SH-SY5Y (cell line): ENCODE measurements at regions not wholly inside any gene's neighbourhood (a gene's known extent, or its start where the extent isn't known, plus 50 kb on each side); places are given as distances from the start of the nearest gene placed in this dataset.

Experiments
- GATA2 ChIP-seq: IDR thresholded peaks from 2 replicates; pipeline ENCODE4 v1.6.1; 2011; ENCODE audit warnings: mild to moderate bottlenecking, low read depth, low read length
- GATA3 ChIP-seq: IDR thresholded peaks from 2 replicates; pipeline ENCODE4 v1.6.1; 2011; ENCODE audit warnings: low read depth, mild to moderate bottlenecking, low read length, moderate library complexity

DNA sequence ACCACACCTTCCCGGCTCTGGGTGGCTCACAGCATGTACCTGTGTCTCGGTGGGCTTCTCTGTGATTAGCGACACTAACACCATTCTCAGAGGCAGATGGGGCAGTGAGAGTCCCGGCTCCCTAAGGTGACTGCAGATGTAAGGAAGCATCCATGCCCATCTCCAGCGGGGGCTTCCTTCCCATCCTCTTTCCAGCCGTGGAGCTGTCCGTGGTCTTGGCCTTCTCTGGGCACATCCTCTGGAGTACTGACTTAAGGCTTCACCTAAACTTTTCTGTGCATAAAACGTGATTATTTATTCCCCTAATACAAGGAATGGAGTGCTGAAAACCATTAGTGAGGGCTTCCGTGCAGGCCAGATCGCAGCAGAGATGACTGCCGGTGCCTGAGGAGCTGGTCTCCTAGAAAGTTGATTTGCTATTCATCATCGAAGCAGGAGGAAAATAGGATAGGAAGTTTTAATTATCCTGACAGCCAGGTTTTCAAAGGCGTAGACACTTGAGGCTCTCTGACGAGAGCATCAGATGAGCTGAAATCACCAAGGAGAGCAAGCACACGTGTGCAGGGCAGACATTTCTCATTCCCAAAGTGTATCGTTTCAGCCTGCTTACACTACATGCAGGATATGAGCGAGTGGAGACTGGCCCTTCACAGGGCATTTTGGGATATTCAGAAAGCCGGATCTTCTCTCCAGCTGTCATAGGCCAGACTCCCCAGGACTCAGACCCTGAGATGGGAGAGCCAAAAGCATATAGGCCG lies 186.1 kb upstream of the SALL3 start:
- TF ChIP-seq GATA3 (no peak), GATA2 (no peak)

DNA sequence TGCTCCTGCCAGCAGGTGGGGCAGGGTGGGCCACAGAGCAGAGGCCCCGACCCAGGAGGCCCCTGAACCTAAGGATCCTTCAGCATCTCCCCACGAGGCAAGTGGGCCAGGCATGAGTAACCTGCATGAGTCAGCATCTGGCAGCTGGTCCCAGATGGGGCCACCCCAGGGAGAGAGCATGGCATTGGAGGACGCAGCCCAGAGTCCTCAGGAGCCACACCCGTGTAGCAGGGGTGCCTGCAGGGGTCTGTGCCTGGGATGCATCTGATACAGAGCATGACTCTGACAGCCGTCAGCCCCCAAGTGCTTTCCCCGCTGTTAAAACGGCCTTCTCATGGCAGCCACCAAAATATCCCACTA lies 185.6 kb upstream of the SALL3 start:
- TF ChIP-seq GATA3 (no peak), GATA2 (no peak)

GRCh38 chr18:78796693-78797455 lies 182.7 kb upstream of the SALL3 start:
- no peak for TF ChIP-seq GATA3
- TF ChIP-seq GATA2: no peak

- TF ChIP-seq GATA2 (no peak), GATA3 (no peak)
Observed at GRCh38 chr18:78797499-78797898, 182.1 kb upstream of the SALL3 start.

GRCh38 chr18:78798402-78799175 lies 181.0 kb upstream of the SALL3 start:
- TF ChIP-seq GATA2 (no peak), GATA3 (no peak)

DNA sequence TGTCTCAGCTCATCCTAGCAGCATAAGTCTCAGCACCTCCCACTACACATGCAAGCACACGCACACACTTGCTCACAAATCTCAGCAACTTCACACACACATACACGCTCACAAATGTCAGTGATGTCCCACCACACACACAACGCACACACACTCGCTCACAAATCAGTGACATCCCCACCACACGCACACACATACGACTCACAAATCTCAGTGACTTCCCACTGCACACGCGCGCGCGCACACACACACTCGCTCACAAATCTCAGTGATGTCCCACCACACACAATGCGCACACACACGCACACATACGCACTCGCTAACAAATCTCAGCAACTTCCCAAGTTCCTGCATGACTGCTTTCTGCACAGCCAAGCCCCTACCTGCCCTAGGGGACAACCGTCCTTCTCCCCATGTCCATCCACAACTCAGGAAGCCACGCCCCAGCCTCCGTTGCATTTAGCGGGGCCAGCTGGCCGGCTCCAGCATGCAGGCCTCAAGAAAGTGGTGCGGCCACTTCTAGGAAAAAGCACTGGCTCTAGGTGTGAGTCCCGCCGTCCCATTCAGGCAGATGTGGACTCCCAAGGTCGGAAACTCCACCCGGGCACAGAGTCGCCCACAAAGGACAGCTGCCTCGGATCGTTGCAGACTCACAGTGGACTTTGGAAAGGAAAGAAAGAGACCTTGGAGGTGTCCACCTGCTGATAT lies 180.1 kb upstream of the SALL3 start:
- TF ChIP-seq GATA3: no peak
- TF ChIP-seq GATA2: no peak

DNA sequence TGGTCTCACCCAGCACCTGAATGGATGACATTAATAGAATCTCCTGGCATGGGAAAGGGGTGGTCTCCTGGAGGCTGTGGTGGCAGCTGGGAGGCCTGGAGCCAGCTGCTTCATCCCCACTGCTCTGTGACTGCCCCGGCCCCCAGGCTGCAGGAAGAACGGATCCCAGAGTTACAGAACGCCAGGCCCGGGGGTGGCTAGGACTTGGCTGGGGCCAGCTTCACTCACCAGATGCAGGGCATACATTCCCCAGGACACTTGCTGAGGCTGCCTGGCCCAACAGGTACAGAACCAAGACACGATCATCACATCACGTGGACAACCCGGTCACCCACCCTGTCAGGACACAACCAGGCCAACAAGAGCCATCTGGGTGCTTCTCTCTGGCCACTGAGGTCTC lies 178.6 kb upstream of the SALL3 start:
- TF ChIP-seq GATA2: no peak
- TF ChIP-seq GATA3: no peak

- TF ChIP-seq GATA3 (no peak), GATA2 (no peak)
Observed at GRCh38 chr18:78803104-78803503, 176.5 kb upstream of the SALL3 start.

DNA sequence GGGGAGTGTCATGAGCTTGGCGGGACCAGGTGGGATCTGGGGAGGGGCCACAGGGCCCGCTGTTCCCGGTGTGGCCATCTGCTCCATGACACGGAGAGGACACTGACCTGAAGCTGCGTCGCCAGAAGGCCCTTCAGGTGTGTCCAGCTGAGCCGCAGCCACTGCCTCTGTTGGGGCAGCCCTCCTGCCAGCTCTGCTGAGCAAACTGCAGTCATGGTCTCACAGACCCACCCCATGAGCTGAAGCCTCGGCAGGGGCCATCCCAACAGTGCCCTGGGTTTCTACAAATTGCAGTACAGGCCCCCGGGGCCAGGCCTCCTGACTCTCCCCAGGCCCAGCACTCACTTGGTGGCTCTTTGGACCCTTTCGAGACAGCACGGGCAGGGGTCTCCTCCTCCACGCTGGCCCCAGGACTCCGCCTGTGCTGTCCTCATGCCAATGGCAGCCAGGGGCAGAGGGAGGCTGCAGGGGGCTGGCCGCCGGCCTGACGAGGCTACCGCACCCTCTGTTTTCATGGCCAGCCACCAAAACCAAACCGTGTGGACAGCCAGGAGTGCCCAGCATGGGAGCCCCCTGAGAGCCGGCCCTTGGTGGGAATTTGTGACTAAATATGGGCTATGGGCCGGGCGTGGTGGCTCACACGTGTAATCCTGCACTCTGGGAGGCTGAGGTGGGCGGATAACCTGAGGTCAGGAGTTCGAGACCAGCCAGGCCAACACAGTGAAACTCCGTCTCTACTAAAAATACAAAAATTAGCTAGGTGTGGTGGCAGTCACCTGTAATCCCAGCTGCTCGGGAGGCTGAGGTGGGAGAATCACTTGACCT lies 175.2 kb upstream of the SALL3 start:
- TF ChIP-seq GATA3 (no peak), GATA2 (no peak)

DNA sequence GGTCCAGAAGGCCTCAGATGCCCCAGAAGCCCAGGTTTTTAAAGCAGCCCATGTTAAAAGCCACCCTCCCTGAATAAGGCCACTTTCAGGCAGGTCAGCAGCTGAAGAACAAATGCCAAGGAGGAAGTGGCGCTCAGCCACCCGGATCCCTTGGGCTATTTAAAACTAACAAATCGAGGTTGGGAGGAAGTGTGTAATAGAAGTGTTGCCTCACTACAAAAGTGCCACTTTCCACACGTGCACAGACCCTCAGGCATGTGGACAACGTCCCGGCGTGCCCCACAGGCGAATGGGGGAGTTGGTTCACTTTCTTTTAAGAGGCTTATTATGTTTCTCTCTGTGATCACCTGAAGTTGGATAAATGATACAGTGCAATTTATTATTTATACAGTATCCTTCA lies 173.8 kb upstream of the SALL3 start:
- TF ChIP-seq GATA3 (no peak), GATA2 (no peak)

DNA sequence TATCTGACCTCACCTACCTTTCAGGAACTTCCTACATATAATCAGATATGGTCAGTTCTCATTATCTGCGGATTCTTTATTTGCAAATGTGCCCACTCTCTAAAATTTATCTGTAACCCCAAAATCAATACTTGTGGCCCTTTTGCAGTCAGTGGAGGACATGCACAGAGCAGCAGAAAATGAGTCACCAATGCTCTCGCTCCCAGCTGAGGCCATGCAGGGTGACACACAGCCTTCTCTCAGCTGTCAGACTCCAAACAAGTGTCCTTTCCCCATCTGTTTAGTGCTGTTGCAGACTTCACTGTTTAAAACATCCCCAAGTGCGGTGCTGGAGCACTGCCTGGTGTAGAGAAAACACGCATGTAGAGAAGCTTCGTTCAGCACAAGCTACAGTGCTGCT lies 171.9 kb upstream of the SALL3 start:
- TF ChIP-seq GATA2 (no peak), GATA3 (no peak)

GRCh38 chr18:78809845-78810244 lies 169.8 kb upstream of the SALL3 start:
- no peak for TF ChIP-seq GATA3
- no peak for TF ChIP-seq GATA2

DNA sequence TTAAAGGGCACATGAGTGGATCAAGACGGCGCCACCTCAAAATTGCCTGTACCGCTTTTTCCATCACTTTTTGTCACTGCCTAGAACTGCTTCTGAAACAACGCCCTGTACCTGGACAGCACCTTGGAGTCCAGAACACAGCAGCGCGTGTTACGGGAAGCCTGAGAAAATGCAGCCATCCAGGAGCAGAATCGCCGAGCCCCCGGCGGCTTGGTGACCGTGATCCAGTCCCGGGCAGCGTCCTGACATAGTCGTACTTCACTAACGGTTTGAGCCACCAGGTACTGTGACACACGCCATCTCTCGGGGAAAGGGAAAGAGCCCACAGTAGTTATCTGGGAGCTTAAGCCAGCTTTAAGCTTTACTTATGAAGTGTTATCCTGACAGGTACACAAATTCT lies 168.9 kb upstream of the SALL3 start:
- TF ChIP-seq GATA3: no peak
- no peak for TF ChIP-seq GATA2
